Effector memory CD8-positive, alpha-beta T cell (primary cell): ENCODE measurements at regions not wholly inside any gene's neighbourhood (a gene's known extent, or its start where the extent isn't known, plus 50 kb on each side); places are given as distances from the start of the nearest gene placed in this dataset.

Experiments
- ATAC-seq: fragments of 150-1000 bp; cut with Tn5 transposase; replicated peaks from 2 replicates; pipeline ENCODE4 v1.10.0; 2021; ENCODE audit warnings: mild to moderate bottlenecking, moderate library complexity
- DNase-seq, 3 experiments: peaks; one replicate each; pipeline ENCODE4 v3.0.0; 2021
- H3K27ac Mint-ChIP-seq, 2 donors: one replicate each; pipeline ENCODE4 v1.8.0; 2022; ENCODE audit warnings: mild to moderate bottlenecking in 2 of 2, mixed read lengths in 2 of 2, moderate library complexity in 2 of 2
- H3K27me3 Mint-ChIP-seq, 2 donors: one replicate each; pipeline ENCODE4 v1.8.0; 2022; ENCODE audit warnings: mixed read lengths in 2 of 2
- H3K36me3 Mint-ChIP-seq: one replicate; pipeline ENCODE4 v1.8.0; 2022; ENCODE audit warnings: mild to moderate bottlenecking, moderate library complexity, mixed read lengths; ENCODE audit not compliant: insufficient read depth
- H3K4me1 Mint-ChIP-seq, 2 donors: one replicate each; pipeline ENCODE4 v1.8.0; 2022; ENCODE audit warnings: low read depth in 2 of 2, mixed read lengths in 2 of 2
- H3K4me3 Mint-ChIP-seq, 2 donors: one replicate each; pipeline ENCODE4 v1.8.0; 2022; ENCODE audit warnings: mild to moderate bottlenecking in 2 of 2, mixed read lengths in 2 of 2, moderate library complexity in 2 of 2
- H3K9me3 Mint-ChIP-seq, 2 donors: one replicate each; pipeline ENCODE4 v1.8.0; 2022; ENCODE audit warnings: mixed read lengths in 2 of 2

- Mint-ChIP-seq H3K27me3 (peaks cover 0 to 14% of the 10 kb centered on the region in 2 donors), H3K27ac (no peak overlapping the region), H3K9me3 (no peaks in the 10 kb centered on the region), H3K4me1 (no peaks in the 10 kb centered on the region), H3K36me3 (no peaks in the 10 kb centered on the region), H3K4me3 (no peak overlapping the region)
- DNase-seq (no peak), ATAC-seq (no peak)
These were observed 96.3 kb upstream of the RNF152 start for GRCh38 chr18:61989138-61989537.

DNA sequence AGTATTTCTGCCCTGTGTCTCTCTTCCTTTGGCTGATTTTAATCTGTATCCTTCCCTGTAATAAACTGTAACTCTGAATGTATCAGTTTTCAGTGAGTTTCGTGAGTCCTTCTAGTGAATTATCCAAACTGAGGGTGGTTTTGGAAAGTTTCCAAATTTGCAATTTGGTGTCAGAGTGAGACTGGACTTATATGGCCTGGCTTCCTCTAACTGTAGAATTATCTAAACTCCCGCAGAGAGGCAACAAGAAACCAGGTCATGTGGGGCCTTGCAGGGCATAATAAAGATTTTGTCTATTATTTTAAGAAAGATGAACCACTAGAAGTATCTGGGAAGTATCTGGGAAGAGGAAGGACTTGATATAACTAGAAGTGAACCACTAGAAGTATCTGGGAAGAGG lies 95.3 kb upstream of the RNF152 start:
- Mint-ChIP-seq H3K4me3 (no peak overlapping the region), H3K27me3 (peaks cover 0 to 18% of the 10 kb centered on the region in 2 donors), H3K36me3 (no peaks in the 10 kb centered on the region), H3K4me1 (no peaks in the 10 kb centered on the region), H3K27ac (no peak overlapping the region), H3K9me3 (no peaks in the 10 kb centered on the region)
- no peak for DNase-seq
- ATAC-seq: no peak

DNA sequence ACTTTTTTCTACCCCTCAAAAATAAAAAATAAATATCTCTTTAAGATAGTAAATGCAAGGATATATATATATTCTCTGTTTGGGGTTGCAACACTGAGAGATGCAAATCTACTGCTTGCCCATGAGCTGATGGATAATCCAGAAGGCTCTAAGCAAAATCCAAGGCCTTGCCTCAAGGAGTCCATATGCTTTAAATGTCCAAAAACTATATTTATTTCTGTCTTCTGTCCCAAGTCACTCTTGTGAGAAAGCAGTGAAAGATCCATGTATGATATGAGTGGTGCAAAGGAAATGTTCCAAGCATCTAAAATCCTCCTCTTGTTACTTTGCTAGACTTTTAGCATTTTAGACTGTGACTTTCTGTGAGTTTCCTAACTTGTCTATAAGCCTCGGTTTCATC lies 92.9 kb upstream of the RNF152 start:
- no peaks in the 10 kb centered on the region for H3K9me3 Mint-ChIP-seq
- H3K36me3 Mint-ChIP-seq: no peaks in the 10 kb centered on the region
- H3K27me3 Mint-ChIP-seq: peaks cover 8 to 25% of the 10 kb centered on the region in 2 donors
- H3K27ac Mint-ChIP-seq: no peak overlapping the region
- no peak overlapping the region for H3K4me3 Mint-ChIP-seq
- H3K4me1 Mint-ChIP-seq: no peaks in the 10 kb centered on the region
- no peak for DNase-seq
- no peak for ATAC-seq

DNA sequence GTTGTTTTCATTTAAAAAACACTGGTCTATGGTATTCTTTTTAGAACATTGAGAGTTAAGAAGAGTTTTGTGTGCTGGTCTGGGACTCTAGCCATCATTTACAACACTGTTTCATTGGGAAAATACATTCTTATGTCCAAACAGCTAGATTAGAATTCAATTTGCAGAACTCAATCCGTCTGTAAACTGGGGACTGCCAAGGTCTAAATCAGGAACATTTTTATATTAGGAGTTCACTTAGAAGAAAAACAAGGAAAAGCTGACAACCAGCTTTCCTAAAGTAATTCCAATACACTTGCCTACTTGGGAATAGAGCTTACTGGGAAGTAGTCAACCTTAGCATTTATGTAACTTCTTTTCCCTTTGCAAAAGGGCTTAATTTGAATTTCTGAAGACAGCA lies 91.5 kb upstream of the RNF152 start:
- H3K27me3 Mint-ChIP-seq: peaks cover 8 to 25% of the 10 kb centered on the region in 2 donors
- H3K4me3 Mint-ChIP-seq: no peak overlapping the region
- DNase-seq (no peak), ATAC-seq (no peak)
- no peaks in the 10 kb centered on the region for H3K9me3 Mint-ChIP-seq
- H3K36me3 Mint-ChIP-seq: no peaks in the 10 kb centered on the region
- no peaks in the 10 kb centered on the region for H3K4me1 Mint-ChIP-seq
- H3K27ac Mint-ChIP-seq: no peak overlapping the region

DNA sequence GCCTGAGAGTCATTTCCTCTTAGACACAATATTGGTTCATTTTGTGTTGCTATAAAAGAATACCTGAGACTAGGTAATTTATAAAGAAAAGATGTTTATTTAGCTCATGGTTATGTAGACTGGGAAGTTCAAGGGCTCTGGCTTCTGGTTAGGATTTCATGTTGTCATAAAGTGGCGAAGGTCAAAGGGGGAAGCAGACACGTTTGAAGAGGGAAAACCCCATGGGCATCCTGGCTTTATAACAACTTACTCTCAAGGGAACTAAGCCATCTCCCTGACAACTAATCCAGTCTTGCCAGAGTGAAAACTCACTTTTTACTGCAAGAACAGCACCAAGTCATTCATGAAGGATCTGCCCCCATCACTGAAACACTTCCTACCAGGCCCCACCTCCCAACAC lies 89.7 kb upstream of the RNF152 start:
- Mint-ChIP-seq H3K36me3 (no peaks in the 10 kb centered on the region), H3K27me3 (peaks cover 8 to 15% of the 10 kb centered on the region in 2 donors), H3K27ac (no peak overlapping the region), H3K9me3 (no peaks in the 10 kb centered on the region), H3K4me3 (no peak overlapping the region), H3K4me1 (no peaks in the 10 kb centered on the region)
- no peak for DNase-seq
- ATAC-seq: no peak

DNA sequence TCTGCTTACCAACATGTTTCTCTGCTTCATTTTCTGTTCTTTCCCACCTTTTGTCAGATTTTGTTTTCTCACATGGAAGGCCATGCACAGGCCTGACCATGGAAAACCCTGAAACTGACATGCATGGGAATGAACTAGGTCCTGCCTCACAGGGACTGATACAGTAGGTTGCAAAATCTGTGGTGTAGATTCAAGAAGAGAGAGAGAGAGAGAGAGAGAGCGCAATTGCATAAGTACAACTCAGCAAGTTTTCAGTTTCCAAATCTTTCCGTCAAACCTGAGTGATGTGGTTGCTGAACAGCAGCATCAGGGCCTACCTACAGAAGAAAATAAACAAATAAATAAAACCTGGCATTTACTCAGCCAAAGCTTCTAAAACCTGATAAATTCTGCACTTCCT lies 87.5 kb upstream of the RNF152 start:
- H3K27ac Mint-ChIP-seq: no peak overlapping the region
- peaks cover 9 to 10% of the 10 kb centered on the region in 2 donors for H3K4me1 Mint-ChIP-seq
- no peak for DNase-seq
- H3K4me3 Mint-ChIP-seq: no peak overlapping the region
- no peaks in the 10 kb centered on the region for H3K9me3 Mint-ChIP-seq
- peaks cover 8 to 14% of the 10 kb centered on the region in 2 donors for H3K27me3 Mint-ChIP-seq
- ATAC-seq: no peak
- no peaks in the 10 kb centered on the region for H3K36me3 Mint-ChIP-seq

DNA sequence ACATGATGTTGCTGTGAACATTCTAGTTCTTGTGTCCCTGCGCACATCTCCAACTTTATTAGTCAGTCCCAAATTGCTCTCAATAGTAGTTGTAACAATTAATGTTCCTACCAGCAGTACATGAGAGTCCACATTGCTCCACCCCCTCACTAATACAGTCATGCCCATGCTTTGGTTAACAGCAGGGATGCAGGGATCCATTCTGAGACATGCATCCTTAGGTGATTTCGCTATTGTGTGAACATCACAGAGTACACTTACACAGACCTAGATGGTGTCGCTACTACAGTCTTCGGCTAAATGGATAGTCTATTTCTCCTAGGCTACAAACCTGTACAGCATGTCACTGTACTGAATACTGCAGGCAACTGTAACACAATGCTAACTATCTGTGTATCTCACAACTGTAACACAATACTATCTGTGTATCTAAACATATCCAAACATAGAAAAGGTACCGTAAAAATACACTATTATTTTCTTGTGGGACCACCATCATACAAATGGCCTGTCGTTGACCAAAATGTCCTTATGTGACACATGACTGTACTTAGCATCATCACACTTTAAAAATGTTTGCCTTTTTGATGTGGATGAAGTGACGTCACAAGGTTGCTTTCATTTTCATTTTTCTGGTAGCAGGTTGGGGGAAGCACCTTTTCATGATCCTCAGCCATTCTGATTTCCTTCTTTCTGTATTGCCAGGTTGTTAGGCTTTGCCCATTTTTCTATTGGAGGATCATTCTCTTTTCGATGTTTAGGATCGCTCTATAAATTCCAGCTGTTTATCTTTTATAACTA lies 82.9 kb upstream of the RNF152 start:
- no peaks in the 10 kb centered on the region for H3K9me3 Mint-ChIP-seq
- no peaks in the 10 kb centered on the region for H3K27me3 Mint-ChIP-seq
- no peaks in the 10 kb centered on the region for H3K36me3 Mint-ChIP-seq
- peak; percentile 31 to 43 (median 32) for DNase-seq
- peak; percentile 93 for ATAC-seq
- peaks cover 10 to 15% of the 10 kb centered on the region in 2 donors for H3K4me1 Mint-ChIP-seq
- peak overlapping the region; percentile 78 to 84 for H3K27ac Mint-ChIP-seq
- H3K4me3 Mint-ChIP-seq: peak overlapping the region in 1 of 2 donors; percentile 4

GRCh38 chr18:61973273-61974115 lies 80.7 kb upstream of the RNF152 start:
- no peak for DNase-seq
- peak overlapping the region; percentile 70 to 76 for H3K27ac Mint-ChIP-seq

DNA sequence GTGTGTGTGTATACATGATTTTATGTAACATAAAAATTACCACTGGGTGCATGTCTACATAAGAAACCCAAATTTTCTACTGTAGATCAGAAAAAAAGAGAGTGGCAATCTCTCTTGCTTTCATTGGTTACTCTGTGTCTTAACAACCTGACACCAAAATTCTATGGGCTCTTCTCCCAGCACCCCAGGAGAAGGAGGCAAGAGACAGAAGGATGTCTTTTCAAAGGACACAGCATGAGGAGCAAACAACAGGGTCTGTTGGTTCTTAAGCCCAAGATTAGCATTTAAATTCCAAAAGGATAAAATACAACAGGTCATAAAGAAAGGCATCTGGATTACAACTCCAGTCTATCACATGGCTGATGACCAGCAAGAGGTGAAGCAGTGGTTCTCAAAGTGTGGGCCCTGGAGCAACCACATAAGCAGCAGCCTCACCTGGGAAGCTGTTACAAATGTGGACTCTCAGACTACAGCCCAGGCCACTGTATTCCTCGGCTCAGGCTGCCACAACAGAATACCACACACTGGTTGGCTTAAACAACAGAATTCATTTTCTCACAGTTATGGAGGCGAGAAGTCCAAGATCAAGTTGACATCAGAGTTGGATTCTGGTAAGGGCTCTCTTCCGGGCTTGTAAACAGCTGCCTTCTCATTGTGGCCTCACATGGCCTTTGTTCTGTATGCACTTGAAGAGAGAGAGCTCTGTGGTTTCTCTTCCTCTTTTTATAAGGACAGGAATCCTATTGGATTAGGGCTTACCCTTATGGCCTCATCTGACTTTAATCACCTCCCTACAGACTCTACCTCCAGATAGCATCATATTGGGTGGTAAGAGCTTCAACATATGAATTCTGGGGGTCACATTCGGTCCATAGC lies 79.8 kb upstream of the RNF152 start:
- peak overlapping the region; percentile 70 to 76 for H3K27ac Mint-ChIP-seq
- ATAC-seq (no peak), DNase-seq (no peak)
- H3K4me1 Mint-ChIP-seq: peaks cover 10 to 15% of the 10 kb centered on the region in 2 donors
- no peak overlapping the region for H3K4me3 Mint-ChIP-seq
- H3K36me3 Mint-ChIP-seq: no peaks in the 10 kb centered on the region
- H3K9me3 Mint-ChIP-seq: no peaks in the 10 kb centered on the region
- H3K27me3 Mint-ChIP-seq: no peaks in the 10 kb centered on the region

More at GRCh38 chr18:61973273-61974115, 80.7 kb upstream of the RNF152 start:
- Mint-ChIP-seq H3K4me1 (peaks cover 10 to 15% of the 10 kb centered on the region in 2 donors), H3K36me3 (no peaks in the 10 kb centered on the region), H3K4me3 (no peak overlapping the region), H3K27me3 (no peaks in the 10 kb centered on the region), H3K9me3 (no peaks in the 10 kb centered on the region)
- no peak for ATAC-seq

DNA sequence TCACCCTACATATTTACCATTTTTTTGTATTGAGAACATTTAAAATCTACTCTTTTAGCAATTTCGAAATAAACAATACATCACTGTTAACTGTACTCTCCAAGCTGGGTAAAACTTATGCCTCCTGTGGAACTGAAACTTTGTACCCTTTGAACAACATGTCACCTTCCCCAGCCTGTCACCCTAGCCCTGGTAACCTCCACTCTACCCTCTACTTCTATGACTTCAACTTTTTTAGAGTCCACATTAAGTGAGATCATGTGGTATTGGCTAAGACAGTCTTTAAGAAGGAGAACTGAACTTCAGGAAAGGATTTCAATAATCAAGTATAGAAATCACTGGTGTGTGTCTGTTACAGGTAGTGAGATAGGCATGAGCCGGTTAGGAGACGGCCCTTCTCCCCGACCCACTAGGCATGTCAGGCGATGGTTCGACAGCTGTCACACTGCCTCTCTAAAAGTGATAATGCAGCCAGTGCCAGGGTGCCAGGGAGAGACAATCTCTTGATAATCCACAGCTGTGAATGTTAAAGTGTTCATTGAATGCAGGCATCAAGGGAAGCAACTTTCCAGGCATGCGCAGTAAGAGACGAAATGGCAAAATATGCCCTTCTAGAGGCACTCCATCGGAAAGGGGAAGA lies 74.6 kb upstream of the RNF152 start:
- H3K4me1 Mint-ChIP-seq: no peaks in the 10 kb centered on the region
- H3K36me3 Mint-ChIP-seq: no peaks in the 10 kb centered on the region
- H3K27me3 Mint-ChIP-seq: no peaks in the 10 kb centered on the region
- H3K27ac Mint-ChIP-seq: no peak overlapping the region
- ATAC-seq (no peak), DNase-seq (no peak)
- no peaks in the 10 kb centered on the region for H3K9me3 Mint-ChIP-seq
- no peak overlapping the region for H3K4me3 Mint-ChIP-seq

- Mint-ChIP-seq H3K27me3 (peaks cover 0 to 9% of the 10 kb centered on the region in 2 donors), H3K9me3 (no peaks in the 10 kb centered on the region), H3K36me3 (no peaks in the 10 kb centered on the region), H3K4me1 (no peaks in the 10 kb centered on the region), H3K27ac (no peak overlapping the region), H3K4me3 (no peak overlapping the region)
- no peak for ATAC-seq
- no peak for DNase-seq
These were observed 72.5 kb upstream of the RNF152 start for GRCh38 chr18:61965311-61965710.

- Mint-ChIP-seq H3K36me3 (no peaks in the 10 kb centered on the region), H3K4me3 (no peak overlapping the region), H3K4me1 (no peaks in the 10 kb centered on the region), H3K27me3 (peaks cover 0 to 9% of the 10 kb centered on the region in 2 donors), H3K9me3 (no peaks in the 10 kb centered on the region), H3K27ac (no peak overlapping the region)
- DNase-seq: no peak
- no peak for ATAC-seq
These were observed 71.8 kb upstream of the RNF152 start for GRCh38 chr18:61964616-61965015.

DNA sequence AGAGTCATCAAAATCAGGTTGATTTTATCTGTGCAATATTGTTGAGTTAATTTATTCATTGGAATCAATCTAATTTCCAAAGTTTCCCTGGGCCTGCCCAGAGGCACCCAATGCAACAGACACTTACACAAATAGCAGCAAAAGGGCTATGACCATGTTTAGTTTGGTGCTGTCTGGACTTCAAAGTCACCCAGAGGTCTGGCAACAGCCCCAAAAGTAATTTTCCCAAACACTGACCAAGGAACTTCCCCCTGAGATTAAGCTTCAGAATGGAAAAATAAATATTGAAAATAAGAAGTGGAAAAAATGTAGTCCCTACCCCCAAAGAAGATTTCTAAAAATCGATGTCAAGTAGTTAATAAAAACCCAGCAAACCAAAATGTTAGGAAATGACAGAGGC lies 70.9 kb upstream of the RNF152 start:
- Mint-ChIP-seq H3K4me3 (no peak overlapping the region), H3K9me3 (no peaks in the 10 kb centered on the region), H3K36me3 (no peaks in the 10 kb centered on the region), H3K27me3 (peaks cover 0 to 9% of the 10 kb centered on the region in 2 donors), H3K4me1 (no peaks in the 10 kb centered on the region), H3K27ac (no peak overlapping the region)
- DNase-seq (no peak), ATAC-seq (no peak)
